NCI-H1092 treated with DMSO at 0.1 percent for 48 hours (cell line): ENCODE measurements at regions not wholly inside any gene's neighbourhood (a gene's known extent, or its start where the extent isn't known, plus 50 kb on each side); places are given as distances from the start of the nearest gene placed in this dataset.
"Not testable (repeated sequence)": the region's sequence is repeated elsewhere in the genome, so short reads cannot be mapped to it uniquely, and the experiment has no call there.

ENCODE experiments used
- DNase-seq: peaks from one replicate; lab custom pipeline; 2025; lab: John Stamatoyannopoulos, UW

- DNase-seq = no peak
Measured at GRCh38 chr18:8499810-8500675, 109.2 kb upstream of the RAB12 start.

GRCh38 chr18:8501044-8501443 is 108.2 kb upstream of the RAB12 start:
- DNase-seq = peak; percentile 48

- no peak for DNase-seq
Measured at GRCh38 chr18:8503248-8503647, 106.0 kb upstream of the RAB12 start.

GRCh38 chr18:8504424-8504823 is 104.8 kb upstream of the RAB12 start:
- DNase-seq = no peak

GRCh38 chr18:8504880-8505435 is 104.3 kb upstream of the RAB12 start:
- no peak for DNase-seq

GRCh38 chr18:8506251-8507049 is 102.8 kb upstream of the RAB12 start:
- DNase-seq = no peak

GRCh38 chr18:8507361-8507760 is 101.9 kb upstream of the RAB12 start:
- no peak for DNase-seq

- no peak for DNase-seq
Measured at GRCh38 chr18:8507915-8508705, 101.1 kb upstream of the RAB12 start.

GRCh38 chr18:8513249-8513648 is 96.0 kb upstream of the RAB12 start:
- no peak for DNase-seq

- no peak for DNase-seq
Measured at GRCh38 chr18:8514409-8514808, 94.8 kb upstream of the RAB12 start.

- no peak for DNase-seq
Measured at GRCh38 chr18:8515142-8515865, 93.9 kb upstream of the RAB12 start.

GRCh38 chr18:8516371-8517250 is 92.6 kb upstream of the RAB12 start:
- no peak for DNase-seq

- DNase-seq = no peak
Measured at GRCh38 chr18:8517276-8517675, 92.0 kb upstream of the RAB12 start.

GRCh38 chr18:8519102-8519501 is 90.1 kb upstream of the RAB12 start:
- DNase-seq = no peak

- DNase-seq = no peak
Measured at GRCh38 chr18:8520266-8520665, 89.0 kb upstream of the RAB12 start.

- no peak for DNase-seq
Measured at GRCh38 chr18:8522756-8523155, 86.5 kb upstream of the RAB12 start.

GRCh38 chr18:8525692-8526091 is 83.5 kb upstream of the RAB12 start:
- DNase-seq = no peak

- no peak for DNase-seq
Measured at GRCh38 chr18:8526332-8526731, 82.9 kb upstream of the RAB12 start.

- no peak for DNase-seq
Measured at GRCh38 chr18:8529609-8530008, 79.6 kb upstream of the RAB12 start.

GRCh38 chr18:8531084-8531483 is 78.2 kb upstream of the RAB12 start:
- not testable (repeated sequence) for DNase-seq
